ENCODE measurements at regions not wholly inside any gene's neighbourhood (a gene's known extent, or its start where the extent isn't known, plus 50 kb on each side); places are given as distances from the start of the nearest gene placed in this dataset.

GRCh38 chr3:194758716-194759115, 73.0 kb downstream of the FAM43A start:
- TF ChIP-seq CTCF (IDR thresholded peaks at IDR 0.05; ENCODE audit: insufficient read depth, low read length, poor library complexity, severe bottlenecking) (no peak), EZH2phosphoT487 (conservative IDR thresholded peaks at IDR 0.05; ENCODE audit: low read length) (no peak)

All from SU-DHL-6 (cell line).